ENCODE measurements at regions not wholly inside any gene's neighbourhood (a gene's known extent, or its start where the extent isn't known, plus 50 kb on each side); places are given as distances from the start of the nearest gene placed in this dataset.
"Not testable (repeated sequence)": the region's sequence is repeated elsewhere in the genome, so short reads cannot be mapped to it uniquely, and the experiment has no call there.

DNA sequence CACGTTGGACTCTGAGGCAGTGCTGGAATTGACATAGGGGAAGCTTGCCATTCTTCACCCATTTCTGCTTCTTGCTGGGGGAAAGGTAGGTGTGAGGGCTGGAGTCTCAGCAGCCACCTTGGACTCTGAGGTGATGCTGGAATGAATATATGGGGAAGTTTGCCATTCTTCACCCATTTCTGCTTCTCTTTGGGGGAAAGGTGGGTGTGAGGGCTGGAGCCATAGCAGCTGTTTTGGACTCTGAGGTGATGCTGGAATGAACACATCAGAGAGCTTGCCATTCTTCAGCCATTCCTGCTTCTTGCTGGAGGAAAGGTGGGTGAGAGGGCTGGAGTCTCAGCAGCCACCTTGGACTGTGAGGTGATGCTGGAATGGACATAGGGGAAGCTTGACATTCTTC, 115.1 kb downstream of the CRLF2 start:
- H3K36me3 ChIP-seq, result no peaks in the 10 kb centered on the region
- no peak for DNase-seq
- no peaks in the 10 kb centered on the region for H3K4me1 ChIP-seq
- TF ChIP-seq, protein P1, sequence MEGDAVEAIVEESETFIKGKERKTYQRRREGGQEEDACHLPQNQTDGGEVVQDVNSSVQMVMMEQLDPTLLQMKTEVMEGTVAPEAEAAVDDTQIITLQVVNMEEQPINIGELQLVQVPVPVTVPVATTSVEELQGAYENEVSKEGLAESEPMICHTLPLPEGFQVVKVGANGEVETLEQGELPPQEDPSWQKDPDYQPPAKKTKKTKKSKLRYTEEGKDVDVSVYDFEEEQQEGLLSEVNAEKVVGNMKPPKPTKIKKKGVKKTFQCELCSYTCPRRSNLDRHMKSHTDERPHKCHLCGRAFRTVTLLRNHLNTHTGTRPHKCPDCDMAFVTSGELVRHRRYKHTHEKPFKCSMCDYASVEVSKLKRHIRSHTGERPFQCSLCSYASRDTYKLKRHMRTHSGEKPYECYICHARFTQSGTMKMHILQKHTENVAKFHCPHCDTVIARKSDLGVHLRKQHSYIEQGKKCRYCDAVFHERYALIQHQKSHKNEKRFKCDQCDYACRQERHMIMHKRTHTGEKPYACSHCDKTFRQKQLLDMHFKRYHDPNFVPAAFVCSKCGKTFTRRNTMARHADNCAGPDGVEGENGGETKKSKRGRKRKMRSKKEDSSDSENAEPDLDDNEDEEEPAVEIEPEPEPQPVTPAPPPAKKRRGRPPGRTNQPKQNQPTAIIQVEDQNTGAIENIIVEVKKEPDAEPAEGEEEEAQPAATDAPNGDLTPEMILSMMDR (IDR thresholded peaks at IDR 0.05), result no peak
- H3K27ac ChIP-seq, result no peak overlapping the region
- no peaks in the 10 kb centered on the region for H3K27me3 ChIP-seq
- H3K9me3 ChIP-seq, result peaks cover 0 to 17% (median 11%) of the 10 kb centered on the region in 3 donors
- H3K4me3 ChIP-seq, result no peak overlapping the region
- intact Hi-C loops (cut with DNase I; ENCODE audit: low total_unique reads), result no loop called here

DNA sequence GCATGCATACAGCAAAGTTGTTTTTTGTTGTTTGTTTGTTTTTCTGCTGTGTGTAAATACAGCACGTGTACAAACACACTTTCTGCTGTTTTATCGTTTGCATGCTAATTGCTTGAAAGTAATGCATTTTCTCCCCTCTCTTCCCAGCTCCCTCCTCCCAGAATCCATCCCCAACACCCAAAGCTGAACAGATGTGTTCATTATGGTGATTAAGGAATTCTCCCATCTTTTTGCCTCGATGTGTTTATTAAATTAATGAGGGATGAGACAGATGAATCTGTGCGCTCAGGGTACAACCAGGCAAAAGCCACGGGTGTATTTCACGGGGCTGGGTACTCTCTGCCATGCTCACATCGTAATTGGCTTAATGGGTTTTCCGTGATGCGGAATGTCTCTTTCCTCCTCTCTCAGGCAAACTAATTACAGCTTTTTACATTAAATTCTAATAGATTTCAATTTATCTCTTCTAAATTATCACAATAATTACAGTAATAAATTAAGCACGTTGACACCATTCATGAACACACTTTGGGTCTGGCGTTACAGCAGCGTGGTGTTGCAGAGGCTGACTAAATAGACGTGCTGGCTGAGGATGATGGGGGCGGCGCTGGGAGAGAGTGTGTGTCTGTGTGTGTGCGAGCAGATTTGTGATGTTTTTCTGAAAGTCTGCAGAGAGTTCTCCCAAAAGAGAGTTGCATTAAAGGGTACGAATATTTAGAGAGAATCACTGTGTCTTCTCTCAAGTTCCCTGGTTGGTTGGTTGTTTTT, 117.7 kb downstream of the CRLF2 start:
- intact Hi-C loops (cut with DNase I; ENCODE audit: low total_unique reads), result no loop called here
- no peak overlapping the region for H3K4me3 ChIP-seq

DNA sequence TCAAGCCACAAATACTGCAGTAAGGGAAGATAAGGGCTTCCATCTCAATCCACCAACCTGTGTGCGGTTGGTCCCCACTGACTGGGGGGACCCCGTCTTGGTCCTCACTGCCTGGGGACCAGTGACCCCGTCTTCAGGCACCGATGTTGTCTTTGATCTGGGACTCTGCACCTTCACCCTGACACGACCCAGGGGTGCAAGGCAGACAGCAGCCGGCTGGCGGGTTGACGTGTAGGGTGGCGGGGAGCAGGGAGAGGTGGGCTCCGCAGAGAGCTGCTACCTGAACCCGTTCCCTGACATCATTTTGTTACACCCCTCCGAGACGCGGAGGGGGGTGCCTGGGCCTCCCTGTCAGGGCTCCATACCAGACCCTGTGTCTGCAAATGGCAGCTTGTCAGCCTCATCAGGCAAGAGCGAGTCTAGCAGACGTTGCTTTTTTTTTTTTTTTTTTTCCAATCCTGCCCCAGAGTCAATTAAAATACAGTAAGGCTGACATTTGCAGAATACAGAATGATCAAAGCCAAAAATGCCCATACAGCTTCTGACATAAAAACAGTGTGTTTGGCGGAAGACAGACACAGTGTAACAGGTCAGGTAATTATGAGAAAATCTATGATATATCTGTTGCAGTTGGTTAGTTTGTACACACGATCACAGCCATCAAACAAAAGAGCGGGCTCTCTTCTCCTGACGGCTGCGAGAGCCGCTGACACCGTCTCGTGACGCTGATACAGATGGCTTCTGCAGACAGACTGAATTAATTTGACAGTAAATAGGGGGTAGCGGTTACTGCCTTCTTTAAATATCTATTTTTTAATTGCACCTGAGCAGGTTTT, 118.6 kb downstream of the CRLF2 start:
- no peaks in the 10 kb centered on the region for H3K27me3 ChIP-seq
- intact Hi-C loops (cut with DNase I; ENCODE audit: low total_unique reads), result no loop called here
- H3K27ac ChIP-seq, result no peak overlapping the region
- H3K9me3 ChIP-seq, result peaks cover 0 to 17% (median 11%) of the 10 kb centered on the region in 3 donors
- H3K36me3 ChIP-seq, result no peaks in the 10 kb centered on the region
- TF ChIP-seq, protein P1 (IDR thresholded peaks at IDR 0.05), result no peak
- no peaks in the 10 kb centered on the region for H3K4me1 ChIP-seq
- no peak overlapping the region for H3K4me3 ChIP-seq
- DNase-seq, result no peak

More for the DNA sequence above, 117.7 kb downstream of the CRLF2 start:
- H3K27me3 ChIP-seq, result no peaks in the 10 kb centered on the region
- TF ChIP-seq, protein P1 (IDR thresholded peaks at IDR 0.05), result no peak
- no peak for DNase-seq
- no peaks in the 10 kb centered on the region for H3K36me3 ChIP-seq
- no peaks in the 10 kb centered on the region for H3K4me1 ChIP-seq
- H3K27ac ChIP-seq, result no peak overlapping the region
- H3K9me3 ChIP-seq, result peaks cover 0 to 17% (median 11%) of the 10 kb centered on the region in 3 donors

DNA sequence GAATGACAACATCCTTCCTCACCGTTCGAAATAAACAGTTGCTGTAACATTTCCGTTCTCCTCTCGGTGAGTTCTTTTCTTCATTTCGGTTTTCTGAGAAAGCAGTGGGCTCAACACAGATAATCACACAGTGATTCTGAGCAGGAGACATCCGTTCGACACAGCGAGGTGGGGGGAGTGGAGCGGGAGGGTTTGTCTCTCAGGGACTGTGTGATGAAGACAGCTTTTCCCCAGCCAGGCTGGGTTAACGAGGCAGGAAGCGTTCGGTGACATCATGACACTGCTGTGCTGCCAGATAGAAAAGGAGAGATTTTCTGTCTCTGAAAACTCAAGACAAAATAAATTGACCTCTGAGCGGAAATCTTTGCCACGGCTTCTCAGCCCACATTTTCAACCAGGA, 119.3 kb downstream of the CRLF2 start:
- Histone ChIP-seq H3K4me1 (no peaks in the 10 kb centered on the region), H3K9me3 (peaks cover 0 to 17% (median 11%) of the 10 kb centered on the region in 3 donors), H3K4me3 (no peak overlapping the region), H3K36me3 (no peaks in the 10 kb centered on the region), H3K27me3 (no peaks in the 10 kb centered on the region), H3K27ac (no peak overlapping the region)
- TF ChIP-seq, protein P1 (IDR thresholded peaks at IDR 0.05), result no peak
- no peak for DNase-seq
- intact Hi-C loops (cut with DNase I; ENCODE audit: low total_unique reads), result no loop called here

GRCh38 chrX:1086444-1087409, 125.7 kb downstream of the CRLF2 start:
- Histone ChIP-seq H3K9me3 (peaks cover 0 to 27% (median 11%) of the 10 kb centered on the region in 3 donors), H3K27ac (no peak overlapping the region), H3K4me3 (no peak overlapping the region), H3K27me3 (peaks cover 0 to 5% of the 10 kb centered on the region in 2 donors), H3K4me1 (no peaks in the 10 kb centered on the region), H3K36me3 (no peaks in the 10 kb centered on the region)
- TF ChIP-seq, protein P1 (IDR thresholded peaks at IDR 0.05), result no peak
- intact Hi-C loops (cut with DNase I; ENCODE audit: low total_unique reads), result no loop called here
- DNase-seq, result no peak

DNA sequence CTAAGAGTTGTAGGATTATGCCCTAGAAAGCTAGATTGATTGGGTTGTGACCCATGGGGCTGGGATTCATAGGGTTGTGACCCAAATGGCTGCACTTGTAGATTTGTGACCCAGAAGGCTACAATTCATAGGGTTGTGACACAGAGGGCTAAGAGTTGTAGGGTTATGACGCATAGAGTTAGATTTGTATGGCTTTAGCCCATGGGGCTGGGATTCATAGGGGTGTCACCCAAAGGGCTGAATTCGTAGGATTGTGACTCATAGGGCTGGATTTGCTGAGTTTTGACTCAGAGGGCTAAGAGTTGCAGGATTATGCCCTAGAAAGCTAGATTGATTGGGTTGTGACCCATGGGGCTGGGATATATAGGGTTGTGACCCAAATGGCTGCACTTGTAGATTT, 126.6 kb downstream of the CRLF2 start:
- H3K36me3 ChIP-seq; intact Hi-C loops (cut with DNase I; ENCODE audit: low total_unique reads); H3K4me1 ChIP-seq; H3K4me3 ChIP-seq; DNase-seq; H3K27ac ChIP-seq; H3K27me3 ChIP-seq: not testable (repeated sequence)
- H3K9me3 ChIP-seq, result peaks cover 0 to 27% (median 11%) of the 10 kb centered on the region in 3 donors
